WTC11 (cell line): ENCODE measurements at regions not wholly inside any gene's neighbourhood (a gene's known extent, or its start where the extent isn't known, plus 50 kb on each side); places are given as distances from the start of the nearest gene placed in this dataset.

Experiments used
- ATAC-seq: fragments of 200-7000 bp; cut with Tn5 transposase; 2 replicates; pipeline ENCODE4 v1.10.0; 2021; ENCODE audit warnings: mild to moderate bottlenecking, moderate library complexity
- CTCF ChIA-PET: fragments of 300-600 bp; sonication (Branson Sonifier 250); formaldehyde crosslinking; loops from one replicate; lab custom pipeline; 2021; ENCODE audit warnings: antibody characterized with exemption; lab: Charles Lee
- POLR2A ChIA-PET: fragments of 350-600 bp; sonication (Branson Sonifier 250); formaldehyde crosslinking; loops from one replicate; lab custom pipeline; 2021; ENCODE audit warnings: antibody characterized with exemption; lab: Charles Lee
- DNase-seq: peaks from one replicate; pipeline ENCODE4 v3.0.0; 2021; ENCODE audit warnings: low spot score
- H3K27ac Mint-ChIP-seq: 2 replicates; pipeline ENCODE4 v1.8.0; 2021; ENCODE audit warnings: mixed read lengths
- H3K27me3 Mint-ChIP-seq: 2 replicates; pipeline ENCODE4 v1.8.0; 2021; ENCODE audit warnings: low read depth, mild to moderate bottlenecking, moderate library complexity, mixed read lengths
- H3K36me3 Mint-ChIP-seq: 2 replicates; pipeline ENCODE4 v1.8.0; 2021; ENCODE audit warnings: mixed read lengths
- H3K4me1 Mint-ChIP-seq: 2 replicates; pipeline ENCODE4 v1.8.0; 2022; ENCODE audit warnings: mixed read lengths
- H3K4me3 Mint-ChIP-seq: 2 replicates; pipeline ENCODE4 v1.8.0; 2021; ENCODE audit warnings: mild to moderate bottlenecking, moderate library complexity, mixed read lengths
- H3K9me3 Mint-ChIP-seq: 2 replicates; pipeline ENCODE4 v1.8.0; 2021; ENCODE audit warnings: mixed read lengths
- ATF3 ChIP-seq: sonication (generic); formaldehyde crosslinking; conservative IDR thresholded peaks from 2 replicates; pipeline ENCODE4 v1.8.1; 2022; ENCODE audit warnings: mild to moderate bottlenecking, missing genetic modification reagents
- ELF4 ChIP-seq: sonication (generic); formaldehyde crosslinking; IDR thresholded peaks from 2 replicates; pipeline ENCODE4 v1.8.1; 2022; ENCODE audit warnings: low read depth, mild to moderate bottlenecking, moderate library complexity, missing genetic modification reagents
- EMX1 ChIP-seq: fragments of 250-450 bp; sonication (Bioruptor Pico); IDR thresholded peaks from 2 replicates; pipeline ENCODE4 v1.8.0; 2021; ENCODE audit warnings: mild to moderate bottlenecking
- GABPB1 ChIP-seq: sonication (generic); formaldehyde crosslinking; IDR thresholded peaks from 2 replicates; pipeline ENCODE4 v1.8.1; 2023; ENCODE audit warnings: mild to moderate bottlenecking, missing genetic modification reagents
- ZBTB21 ChIP-seq: sonication (generic); formaldehyde crosslinking; IDR thresholded peaks from 2 replicates; pipeline ENCODE4 v1.8.1; 2023; ENCODE audit warnings: mild to moderate bottlenecking, missing genetic modification reagents, borderline replicate concordance
- ZNF121 ChIP-seq: sonication (generic); formaldehyde crosslinking; IDR thresholded peaks from 2 replicates; pipeline ENCODE4 v1.8.0; 2023; ENCODE audit warnings: missing genetic modification reagents
- ZNF219 ChIP-seq: sonication (generic); formaldehyde crosslinking; IDR thresholded peaks from 2 replicates; pipeline ENCODE4 v1.8.0; 2023; ENCODE audit warnings: missing genetic modification reagents, mild to moderate bottlenecking, borderline replicate concordance
- ZNF396 ChIP-seq: fragments of 250-450 bp; sonication (Bioruptor Pico); IDR thresholded peaks from 2 replicates; pipeline ENCODE4 v1.8.0; 2021; ENCODE audit warnings: mild to moderate bottlenecking, moderate library complexity, borderline replicate concordance
- TF ChIP-seq, protein P1 (sequence below): fragments of 250-450 bp; sonication (Bioruptor Pico); IDR thresholded peaks from 2 replicates; pipeline ENCODE4 v1.9.0; 2021; ENCODE audit warnings: mild to moderate bottlenecking
- TF ChIP-seq, protein P2 (sequence below): sonication (generic); formaldehyde crosslinking; IDR thresholded peaks from 2 replicates; pipeline ENCODE4 v1.8.0; 2023; ENCODE audit warnings: mild to moderate bottlenecking, missing genetic modification reagents
- TF ChIP-seq, protein P3 (sequence below): sonication (generic); formaldehyde crosslinking; IDR thresholded peaks from 2 replicates; pipeline ENCODE4 v1.8.1; 2023; ENCODE audit warnings: mild to moderate bottlenecking, moderate library complexity, missing genetic modification reagents
- TF ChIP-seq, protein P4 (sequence below): sonication (generic); formaldehyde crosslinking; IDR thresholded peaks from 2 replicates; pipeline ENCODE4 v1.8.0; 2022; ENCODE audit warnings: mild to moderate bottlenecking, missing genetic modification reagents

DNA sequence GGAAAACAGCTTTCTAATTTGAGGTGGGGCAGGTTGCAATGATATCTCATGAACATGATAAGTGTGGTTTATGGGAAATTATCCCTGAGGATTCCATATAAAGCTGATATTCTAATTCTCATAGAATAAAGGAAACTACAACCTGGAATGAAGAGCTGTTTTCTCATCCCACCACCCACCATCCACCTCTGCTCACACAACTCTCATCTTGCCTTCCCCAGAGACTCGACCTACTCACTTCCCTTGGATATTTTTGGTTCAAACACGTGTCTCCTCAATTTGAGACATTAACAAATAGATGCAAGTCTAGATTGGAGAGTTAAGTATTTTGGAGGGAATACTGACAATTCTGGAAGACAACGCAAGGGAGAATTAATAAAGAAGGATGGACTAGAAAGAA lies 490.9 kb downstream of the TMEM182 start:
- ATAC-seq: no peak

DNA sequence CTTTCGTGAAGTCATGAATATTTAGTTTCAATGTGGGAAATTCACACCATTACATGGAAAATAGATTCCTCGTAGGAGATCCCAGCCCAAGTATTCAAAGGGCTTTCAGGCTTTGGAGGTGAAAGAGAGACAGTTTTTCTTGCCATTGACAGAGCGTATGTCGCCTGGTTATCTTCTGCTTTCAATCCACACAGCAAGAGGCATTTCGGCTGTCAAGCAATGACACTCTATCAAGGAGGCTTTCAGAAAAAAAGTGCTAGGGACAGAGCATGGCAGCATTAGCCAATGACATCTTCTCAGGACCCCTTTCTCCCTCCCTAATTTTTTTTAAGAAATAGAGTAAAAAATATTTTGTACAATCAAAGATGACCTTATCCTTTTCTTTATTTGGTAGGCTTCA lies 492.8 kb downstream of the TMEM182 start:
- no peaks in the 10 kb centered on the region for H3K27me3 Mint-ChIP-seq
- H3K4me1 Mint-ChIP-seq: peaks cover 6% of the 10 kb centered on the region
- no peak for TF ChIP-seq GABPB1 (CRISPR knock-in tag)
- TF ChIP-seq, protein P1, sequence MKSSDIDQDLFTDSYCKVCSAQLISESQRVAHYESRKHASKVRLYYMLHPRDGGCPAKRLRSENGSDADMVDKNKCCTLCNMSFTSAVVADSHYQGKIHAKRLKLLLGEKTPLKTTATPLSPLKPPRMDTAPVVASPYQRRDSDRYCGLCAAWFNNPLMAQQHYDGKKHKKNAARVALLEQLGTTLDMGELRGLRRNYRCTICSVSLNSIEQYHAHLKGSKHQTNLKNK (CRISPR knock-in tag): no peak
- TF ChIP-seq ZNF219 (CRISPR knock-in tag): no peak
- no peak for TF ChIP-seq ATF3 (CRISPR knock-in tag)
- TF ChIP-seq, all 79 proteins: peak for 0
- Mint-ChIP-seq H3K36me3 (no peaks in the 10 kb centered on the region), H3K27ac (no peak overlapping the region), H3K4me3 (no peak overlapping the region), H3K9me3 (peaks cover 23% of the 10 kb centered on the region)
- ChIA-PET POLR2A (no interaction called here), CTCF (no interaction called here)
- no peak for ATAC-seq
- DNase-seq: no peak

More for the DNA sequence above, 490.9 kb downstream of the TMEM182 start:
- Mint-ChIP-seq H3K9me3 (peaks cover 27% of the 10 kb centered on the region), H3K27ac (no peak overlapping the region), H3K36me3 (no peaks in the 10 kb centered on the region), H3K27me3 (no peaks in the 10 kb centered on the region), H3K4me3 (no peak overlapping the region), H3K4me1 (peaks cover 11% of the 10 kb centered on the region)
- CTCF ChIA-PET: no interaction called here
- TF ChIP-seq, protein P2, sequence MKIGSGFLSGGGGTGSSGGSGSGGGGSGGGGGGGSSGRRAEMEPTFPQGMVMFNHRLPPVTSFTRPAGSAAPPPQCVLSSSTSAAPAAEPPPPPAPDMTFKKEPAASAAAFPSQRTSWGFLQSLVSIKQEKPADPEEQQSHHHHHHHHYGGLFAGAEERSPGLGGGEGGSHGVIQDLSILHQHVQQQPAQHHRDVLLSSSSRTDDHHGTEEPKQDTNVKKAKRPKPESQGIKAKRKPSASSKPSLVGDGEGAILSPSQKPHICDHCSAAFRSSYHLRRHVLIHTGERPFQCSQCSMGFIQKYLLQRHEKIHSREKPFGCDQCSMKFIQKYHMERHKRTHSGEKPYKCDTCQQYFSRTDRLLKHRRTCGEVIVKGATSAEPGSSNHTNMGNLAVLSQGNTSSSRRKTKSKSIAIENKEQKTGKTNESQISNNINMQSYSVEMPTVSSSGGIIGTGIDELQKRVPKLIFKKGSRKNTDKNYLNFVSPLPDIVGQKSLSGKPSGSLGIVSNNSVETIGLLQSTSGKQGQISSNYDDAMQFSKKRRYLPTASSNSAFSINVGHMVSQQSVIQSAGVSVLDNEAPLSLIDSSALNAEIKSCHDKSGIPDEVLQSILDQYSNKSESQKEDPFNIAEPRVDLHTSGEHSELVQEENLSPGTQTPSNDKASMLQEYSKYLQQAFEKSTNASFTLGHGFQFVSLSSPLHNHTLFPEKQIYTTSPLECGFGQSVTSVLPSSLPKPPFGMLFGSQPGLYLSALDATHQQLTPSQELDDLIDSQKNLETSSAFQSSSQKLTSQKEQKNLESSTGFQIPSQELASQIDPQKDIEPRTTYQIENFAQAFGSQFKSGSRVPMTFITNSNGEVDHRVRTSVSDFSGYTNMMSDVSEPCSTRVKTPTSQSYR (CRISPR knock-in tag): no peak
- TF ChIP-seq EMX1: no peak
- POLR2A ChIA-PET: no interaction called here
- DNase-seq: no peak

GRCh38 chr2:103264058-103264768 lies 502.4 kb downstream of the TMEM182 start:
- Mint-ChIP-seq H3K27ac (no peak overlapping the region), H3K36me3 (no peaks in the 10 kb centered on the region), H3K9me3 (peaks cover 13% of the 10 kb centered on the region), H3K4me3 (no peak overlapping the region), H3K27me3 (no peaks in the 10 kb centered on the region), H3K4me1 (peaks cover 17% of the 10 kb centered on the region)
- no peak for DNase-seq
- CTCF ChIA-PET: interaction anchor here (1.2 kb wide), 1 partner anchor 28 kb away, joined by 3 read pairs; no protein-coding TSS in a partner anchor
- POLR2A ChIA-PET: no interaction called here
- TF ChIP-seq, protein P3, sequence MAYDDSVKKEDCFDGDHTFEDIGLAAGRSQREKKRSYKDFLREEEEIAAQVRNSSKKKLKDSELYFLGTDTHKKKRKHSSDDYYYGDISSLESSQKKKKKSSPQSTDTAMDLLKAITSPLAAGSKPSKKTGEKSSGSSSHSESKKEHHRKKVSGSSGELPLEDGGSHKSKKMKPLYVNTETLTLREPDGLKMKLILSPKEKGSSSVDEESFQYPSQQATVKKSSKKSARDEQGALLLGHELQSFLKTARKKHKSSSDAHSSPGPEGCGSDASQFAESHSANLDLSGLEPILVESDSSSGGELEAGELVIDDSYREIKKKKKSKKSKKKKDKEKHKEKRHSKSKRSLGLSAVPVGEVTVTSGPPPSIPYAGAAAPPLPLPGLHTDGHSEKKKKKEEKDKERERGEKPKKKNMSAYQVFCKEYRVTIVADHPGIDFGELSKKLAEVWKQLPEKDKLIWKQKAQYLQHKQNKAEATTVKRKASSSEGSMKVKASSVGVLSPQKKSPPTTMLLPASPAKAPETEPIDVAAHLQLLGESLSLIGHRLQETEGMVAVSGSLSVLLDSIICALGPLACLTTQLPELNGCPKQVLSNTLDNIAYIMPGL (CRISPR knock-in tag): no peak
- TF ChIP-seq ELF4 (CRISPR knock-in tag) (no peak), ZNF121 (CRISPR knock-in tag) (no peak), ZNF396 (no peak), ZBTB21 (CRISPR knock-in tag) (no peak)
- TF ChIP-seq, protein P4, sequence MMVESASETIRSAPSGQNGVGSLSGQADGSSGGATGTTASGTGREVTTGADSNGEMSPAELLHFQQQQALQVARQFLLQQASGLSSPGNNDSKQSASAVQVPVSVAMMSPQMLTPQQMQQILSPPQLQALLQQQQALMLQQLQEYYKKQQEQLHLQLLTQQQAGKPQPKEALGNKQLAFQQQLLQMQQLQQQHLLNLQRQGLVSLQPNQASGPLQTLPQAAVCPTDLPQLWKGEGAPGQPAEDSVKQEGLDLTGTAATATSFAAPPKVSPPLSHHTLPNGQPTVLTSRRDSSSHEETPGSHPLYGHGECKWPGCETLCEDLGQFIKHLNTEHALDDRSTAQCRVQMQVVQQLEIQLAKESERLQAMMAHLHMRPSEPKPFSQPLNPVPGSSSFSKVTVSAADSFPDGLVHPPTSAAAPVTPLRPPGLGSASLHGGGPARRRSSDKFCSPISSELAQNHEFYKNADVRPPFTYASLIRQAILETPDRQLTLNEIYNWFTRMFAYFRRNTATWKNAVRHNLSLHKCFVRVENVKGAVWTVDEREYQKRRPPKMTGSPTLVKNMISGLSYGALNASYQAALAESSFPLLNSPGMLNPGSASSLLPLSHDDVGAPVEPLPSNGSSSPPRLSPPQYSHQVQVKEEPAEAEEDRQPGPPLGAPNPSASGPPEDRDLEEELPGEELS (CRISPR knock-in tag): no peak
- peak; percentile 56; the same call in 1 of the 2 replicates for ATAC-seq
